ENCODE measurements at regions not wholly inside any gene's neighbourhood (a gene's known extent, or its start where the extent isn't known, plus 50 kb on each side); places are given as distances from the start of the nearest gene placed in this dataset.

DNA sequence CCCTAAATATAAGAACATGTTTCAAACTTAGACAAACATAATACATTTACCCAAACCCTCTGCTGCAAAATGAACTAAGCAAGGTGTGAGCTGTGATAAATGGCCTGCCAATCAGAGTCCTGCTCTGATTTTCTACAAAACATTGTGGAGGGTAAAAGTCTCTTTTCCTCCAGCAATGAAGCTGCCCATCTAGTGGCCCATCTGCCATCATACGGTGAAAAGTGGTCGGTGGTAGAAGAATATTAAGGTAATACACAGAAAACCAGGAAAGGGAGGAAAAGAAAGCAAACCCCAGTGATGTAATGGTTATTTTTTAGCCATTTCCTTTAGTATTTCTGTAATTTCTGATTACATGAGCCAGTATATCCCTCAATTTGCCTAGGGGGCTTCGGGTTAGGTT is 838.1 kb downstream of the TBL1XR1 start:
- no peak for DNase-seq
- intact Hi-C loops (cut with DNase I), result no loop called here
- no peak overlapping the region for H3K4me3 ChIP-seq

DNA sequence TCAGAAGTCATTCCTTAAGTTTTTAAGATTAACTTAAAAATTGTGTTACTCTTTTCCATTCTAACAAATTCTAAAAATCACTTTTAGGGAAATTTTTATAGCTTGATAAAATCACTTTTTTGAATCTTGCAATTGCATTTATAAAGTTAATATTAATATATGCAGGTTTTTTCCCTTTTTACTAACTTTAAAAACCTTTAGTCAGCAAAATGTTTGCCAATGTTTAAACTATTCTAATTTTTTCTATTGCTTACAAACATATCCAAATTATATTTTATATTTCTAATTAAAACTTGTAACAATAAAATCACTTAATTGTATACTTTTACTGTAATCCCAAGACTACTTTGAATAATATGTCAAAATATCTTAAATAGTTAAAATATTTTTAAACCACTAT is 839.4 kb downstream of the TBL1XR1 start:
- Histone ChIP-seq H3K27ac (no peak overlapping the region), H3K4me1 (no peaks in the 10 kb centered on the region), H3K27me3 (no peaks in the 10 kb centered on the region), H3K36me3 (no peaks in the 10 kb centered on the region), H3K4me3 (no peak overlapping the region), H3K9me3 (peaks cover 0 to 11% (median 0%) of the 10 kb centered on the region in 11 donors)
- DNase-seq (no peak), ATAC-seq (no peak)
- intact Hi-C loops (cut with DNase I), result no loop called here
- TF ChIP-seq, protein P1, sequence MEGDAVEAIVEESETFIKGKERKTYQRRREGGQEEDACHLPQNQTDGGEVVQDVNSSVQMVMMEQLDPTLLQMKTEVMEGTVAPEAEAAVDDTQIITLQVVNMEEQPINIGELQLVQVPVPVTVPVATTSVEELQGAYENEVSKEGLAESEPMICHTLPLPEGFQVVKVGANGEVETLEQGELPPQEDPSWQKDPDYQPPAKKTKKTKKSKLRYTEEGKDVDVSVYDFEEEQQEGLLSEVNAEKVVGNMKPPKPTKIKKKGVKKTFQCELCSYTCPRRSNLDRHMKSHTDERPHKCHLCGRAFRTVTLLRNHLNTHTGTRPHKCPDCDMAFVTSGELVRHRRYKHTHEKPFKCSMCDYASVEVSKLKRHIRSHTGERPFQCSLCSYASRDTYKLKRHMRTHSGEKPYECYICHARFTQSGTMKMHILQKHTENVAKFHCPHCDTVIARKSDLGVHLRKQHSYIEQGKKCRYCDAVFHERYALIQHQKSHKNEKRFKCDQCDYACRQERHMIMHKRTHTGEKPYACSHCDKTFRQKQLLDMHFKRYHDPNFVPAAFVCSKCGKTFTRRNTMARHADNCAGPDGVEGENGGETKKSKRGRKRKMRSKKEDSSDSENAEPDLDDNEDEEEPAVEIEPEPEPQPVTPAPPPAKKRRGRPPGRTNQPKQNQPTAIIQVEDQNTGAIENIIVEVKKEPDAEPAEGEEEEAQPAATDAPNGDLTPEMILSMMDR (IDR thresholded peaks at IDR 0.05), result no peak

More for the DNA sequence above, 838.1 kb downstream of the TBL1XR1 start:
- no peaks in the 10 kb centered on the region for H3K36me3 ChIP-seq
- TF ChIP-seq, protein P1 (IDR thresholded peaks at IDR 0.05), result no peak
- no peak for ATAC-seq
- H3K27me3 ChIP-seq, result no peaks in the 10 kb centered on the region
- H3K9me3 ChIP-seq, result peaks cover 0 to 12% (median 0%) of the 10 kb centered on the region in 11 donors
- H3K27ac ChIP-seq, result no peak overlapping the region
- 66 to 78% methylated on average over 3 of the region's 3 CpGs for WGBS, 2 donors
- no peaks in the 10 kb centered on the region for H3K4me1 ChIP-seq

DNA sequence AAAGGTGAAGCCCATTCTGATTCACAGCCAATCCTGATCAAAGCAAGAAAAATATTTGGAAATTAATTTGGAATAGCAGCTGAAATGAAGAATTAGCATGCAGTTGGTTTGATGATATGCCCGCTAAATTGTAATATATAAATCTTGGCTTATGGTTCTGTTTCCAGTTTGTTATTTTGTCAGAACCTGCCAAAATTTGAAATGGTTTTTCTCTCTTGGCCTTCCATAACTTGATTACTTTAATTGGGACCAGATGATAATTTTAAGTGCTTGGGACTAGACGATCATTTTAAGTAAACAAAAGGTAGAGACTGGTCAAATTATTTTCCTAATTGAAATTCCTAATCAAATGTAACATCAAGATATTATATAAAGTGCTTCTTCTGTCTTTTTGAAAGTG is 842.4 kb downstream of the TBL1XR1 start:
- Histone ChIP-seq H3K36me3 (no peaks in the 10 kb centered on the region), H3K4me3 (no peak overlapping the region), H3K9me3 (peaks cover 0 to 10% (median 0%) of the 10 kb centered on the region in 11 donors), H3K27ac (no peak overlapping the region), H3K4me1 (no peaks in the 10 kb centered on the region), H3K27me3 (no peaks in the 10 kb centered on the region)
- 65 to 80% methylated on average over 2 of the region's 2 CpGs for WGBS, 2 donors
- TF ChIP-seq, protein P1 (IDR thresholded peaks at IDR 0.05), result no peak
- intact Hi-C loops (cut with DNase I), result no loop called here
- ATAC-seq (no peak), DNase-seq (no peak)

DNA sequence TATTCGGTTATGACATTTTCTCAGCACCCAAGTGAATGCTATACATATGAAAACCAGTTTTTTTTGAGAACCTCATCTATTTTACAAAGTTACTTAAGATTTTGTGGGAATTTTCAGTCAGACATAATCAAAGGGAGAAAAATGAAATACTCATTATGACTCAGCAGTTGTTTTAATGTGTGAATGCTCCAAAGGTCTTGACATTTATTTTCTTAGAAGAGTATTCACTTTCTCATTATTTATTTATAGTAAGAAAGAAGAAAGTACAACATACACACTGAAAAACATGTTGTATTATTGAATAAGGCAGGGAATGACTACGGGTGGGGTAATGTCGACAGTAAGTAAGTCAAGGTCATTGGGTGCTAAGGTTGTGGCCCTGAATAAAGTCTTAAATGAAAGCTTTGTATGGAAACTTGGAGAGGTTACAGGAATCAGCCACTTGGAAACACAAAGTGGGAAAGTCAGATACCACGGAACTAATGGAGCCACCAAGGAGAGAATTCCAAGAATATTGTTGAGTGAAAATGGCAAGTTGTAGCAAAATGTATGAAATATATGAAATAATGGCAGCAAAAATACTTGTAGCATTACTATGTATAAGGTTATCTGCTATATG is 844.5 kb downstream of the TBL1XR1 start:
- peak overlapping the region in 1 of 10 donors; percentile 2 for H3K27ac ChIP-seq
- no peak overlapping the region for H3K4me3 ChIP-seq
- TF ChIP-seq, protein P1 (IDR thresholded peaks at IDR 0.05), result no peak
- no peak for ATAC-seq
- H3K27me3 ChIP-seq, result no peaks in the 10 kb centered on the region
- no peaks in the 10 kb centered on the region for H3K4me1 ChIP-seq
- peaks cover 0 to 14% (median 0%) of the 10 kb centered on the region in 11 donors for H3K9me3 ChIP-seq
- no peak for DNase-seq
- intact Hi-C loops (cut with DNase I), result no loop called here
- 58 to 68% methylated on average over 4 of the region's 4 CpGs for WGBS, 2 donors
- H3K36me3 ChIP-seq, result no peaks in the 10 kb centered on the region

All from heart right ventricle (tissue), 16 donors.